HG03342 (cell line): ENCODE measurements at regions not wholly inside any gene's neighbourhood (a gene's known extent, or its start where the extent isn't known, plus 50 kb on each side); places are given as distances from the start of the nearest gene placed in this dataset.

ENCODE experiments used
- ATAC-seq: cut with Tn5 transposase; IDR thresholded peaks from one replicate; pipeline ENCODE4 v1.9.1; 2021; ENCODE audit warnings: mild to moderate bottlenecking, moderate library complexity; ENCODE audit not compliant: unreplicated experiment

DNA sequence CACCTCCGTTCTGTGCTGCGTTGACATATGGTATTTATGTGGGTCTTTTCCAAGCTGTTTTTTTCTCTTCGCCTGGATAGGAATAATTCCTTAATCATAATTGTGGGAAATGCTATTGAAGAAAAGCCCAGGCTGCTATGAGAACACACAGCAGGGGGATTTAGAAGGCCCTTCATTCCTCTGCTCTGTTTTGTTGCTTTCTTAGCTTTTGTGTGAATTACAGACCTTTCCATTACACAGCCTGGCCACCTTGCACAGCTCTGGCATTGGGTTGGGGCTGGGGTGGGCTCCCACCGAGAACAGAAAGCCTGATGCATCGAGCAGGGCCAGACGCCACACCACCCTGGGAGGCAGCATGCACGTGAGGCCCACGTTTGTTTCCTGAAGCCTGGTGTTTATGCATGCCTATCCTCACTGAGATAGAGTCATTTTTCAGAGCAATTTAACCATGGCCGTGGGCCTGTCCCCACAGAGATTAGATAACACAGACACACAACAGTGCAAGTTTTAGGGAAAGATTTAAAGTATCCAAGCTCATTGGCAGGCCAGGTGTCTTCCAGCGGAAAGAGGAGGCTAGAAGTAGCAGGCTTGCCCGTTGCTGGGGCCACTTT lies 287.6 kb upstream of the PWP1 start:
- ATAC-seq = no peak

DNA sequence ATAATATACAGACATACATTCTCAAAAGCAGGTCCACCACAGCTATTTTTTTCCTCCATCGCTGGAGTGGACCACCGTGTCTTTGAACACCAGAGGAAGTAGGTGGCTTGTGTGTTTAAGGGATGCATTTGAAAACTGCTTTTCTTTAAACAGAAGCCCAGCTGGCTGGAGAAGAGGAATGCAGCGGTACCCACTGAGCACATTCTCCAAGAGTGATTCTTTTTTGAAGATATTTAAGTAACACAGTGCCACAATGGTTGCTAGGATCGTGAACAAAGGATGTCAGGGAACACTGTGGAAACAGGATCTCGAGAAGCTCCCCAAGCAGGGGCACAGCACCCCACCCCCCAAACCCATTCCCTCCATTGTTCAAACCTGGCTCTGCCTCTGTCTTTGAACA lies 286.6 kb upstream of the PWP1 start:
- ATAC-seq = no peak

DNA sequence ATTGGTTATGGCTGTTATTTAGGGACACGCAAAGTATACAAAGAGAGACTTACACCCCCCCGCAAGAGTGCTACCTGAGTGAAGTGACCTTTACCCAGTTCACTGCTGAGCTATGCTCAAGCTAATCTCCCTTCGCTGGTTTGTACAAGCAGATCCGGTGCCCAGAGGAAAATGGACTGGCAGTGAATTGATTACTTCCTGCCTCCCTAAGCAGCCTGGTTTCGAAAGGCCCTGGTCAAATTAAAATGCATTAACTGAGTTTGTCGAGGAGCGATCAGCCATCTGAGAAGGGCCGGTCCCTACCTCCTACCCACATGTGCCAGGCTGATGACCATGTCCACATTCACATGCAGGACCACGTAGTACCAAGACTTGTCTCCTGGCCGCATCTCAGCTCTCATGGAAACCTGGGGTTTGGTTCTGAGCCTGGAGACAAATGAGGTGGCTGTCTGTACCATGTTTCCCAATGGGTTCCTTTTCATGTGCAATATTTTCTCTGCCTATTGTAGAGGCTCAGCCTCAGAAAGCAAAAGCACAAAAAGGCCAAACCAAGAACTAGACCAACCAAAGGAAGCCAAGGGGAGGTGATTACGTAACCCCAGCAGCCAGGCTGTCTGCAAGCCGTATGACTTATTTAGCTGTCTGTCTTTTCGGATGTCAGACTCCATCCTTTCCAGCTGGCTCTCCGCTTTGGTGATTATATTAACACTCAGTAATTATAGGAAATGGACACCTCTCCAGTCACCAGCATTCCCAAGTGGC lies 284.7 kb upstream of the PWP1 start:
- ATAC-seq = no peak

DNA sequence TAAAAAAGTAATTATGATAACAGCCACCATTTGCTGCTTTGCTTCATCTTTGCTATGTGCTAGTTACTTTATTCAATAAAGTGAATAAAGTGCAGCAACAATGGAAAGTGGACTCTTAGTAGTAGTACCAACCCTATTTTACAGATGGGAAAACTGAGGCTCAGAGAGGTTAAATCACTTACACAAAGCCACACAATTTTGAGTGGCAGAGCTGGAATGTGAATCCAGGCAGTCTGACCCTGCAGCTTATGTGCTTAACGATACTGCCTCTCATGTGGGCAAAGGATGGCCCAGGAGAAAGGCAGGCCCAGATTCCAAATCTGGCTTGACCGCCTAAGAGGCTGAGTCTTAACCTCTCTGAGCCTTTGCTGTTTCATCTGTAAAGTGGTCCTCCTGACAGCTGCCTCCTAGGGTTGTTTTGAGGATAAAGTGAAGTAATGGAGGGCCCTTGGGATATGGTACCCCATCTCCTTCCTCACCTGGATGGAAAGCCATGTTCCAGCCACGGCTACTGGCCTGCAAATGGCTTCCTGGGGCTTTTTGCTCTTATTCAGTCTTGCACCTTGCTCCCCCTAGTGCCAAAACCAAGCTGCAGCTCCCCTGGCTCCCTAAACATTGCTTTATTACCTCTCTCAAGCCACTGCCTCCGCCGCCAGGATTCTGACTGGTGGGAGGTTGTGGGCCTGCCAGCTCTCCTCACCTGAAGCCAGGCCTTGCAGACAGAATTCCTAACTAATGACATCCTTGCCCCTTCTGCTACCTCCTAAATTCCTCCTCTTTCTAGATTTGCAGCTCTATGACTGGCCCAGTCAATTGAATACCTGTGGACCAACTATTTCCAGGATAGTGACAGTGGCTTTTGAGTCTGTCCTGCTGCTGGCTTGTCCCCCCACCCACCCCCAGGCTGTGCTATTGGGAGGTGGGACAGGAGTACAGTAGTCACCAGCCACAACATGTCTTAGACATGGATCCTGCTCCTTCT lies 283.3 kb upstream of the PWP1 start:
- peak; percentile 58 for ATAC-seq

DNA sequence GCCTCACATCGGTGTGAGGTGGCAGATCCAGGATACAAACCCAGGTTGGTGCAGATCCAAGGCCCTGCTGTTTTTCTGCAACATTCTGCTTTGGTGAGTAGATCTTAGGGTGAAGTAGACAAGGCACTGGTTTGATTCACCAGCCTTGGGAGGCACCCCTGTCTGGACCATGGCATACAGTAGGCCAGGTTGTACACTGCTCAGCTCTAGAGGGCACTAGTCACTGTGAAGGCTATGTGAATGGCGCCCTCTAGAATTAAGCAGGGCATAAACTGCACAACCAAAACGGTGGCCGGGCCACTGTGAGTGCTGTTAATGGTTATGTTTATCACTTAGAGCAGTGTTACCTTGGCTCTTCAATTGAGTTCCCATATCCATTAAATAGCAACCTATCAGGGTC lies 280.6 kb upstream of the PWP1 start:
- no peak for ATAC-seq

DNA sequence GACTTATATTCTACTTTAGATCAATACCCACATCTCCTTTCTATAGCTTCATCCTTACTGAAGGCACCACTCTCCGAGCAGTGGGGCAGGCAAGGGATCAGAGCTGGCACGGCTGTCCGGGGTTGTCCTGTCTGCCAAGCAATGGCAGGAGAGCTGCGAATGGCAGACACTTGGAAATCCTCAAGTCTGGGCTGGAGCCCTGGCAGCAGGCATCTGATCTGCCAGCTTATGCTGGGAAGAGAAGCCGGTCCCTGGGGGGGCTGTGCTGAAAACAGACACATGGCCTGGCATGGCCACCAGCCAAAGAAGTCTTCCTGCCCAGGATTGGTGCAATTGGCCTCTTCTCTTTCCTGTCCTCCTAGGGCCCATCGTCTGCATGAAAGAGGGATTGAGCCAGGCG lies 280.2 kb upstream of the PWP1 start:
- no peak for ATAC-seq

DNA sequence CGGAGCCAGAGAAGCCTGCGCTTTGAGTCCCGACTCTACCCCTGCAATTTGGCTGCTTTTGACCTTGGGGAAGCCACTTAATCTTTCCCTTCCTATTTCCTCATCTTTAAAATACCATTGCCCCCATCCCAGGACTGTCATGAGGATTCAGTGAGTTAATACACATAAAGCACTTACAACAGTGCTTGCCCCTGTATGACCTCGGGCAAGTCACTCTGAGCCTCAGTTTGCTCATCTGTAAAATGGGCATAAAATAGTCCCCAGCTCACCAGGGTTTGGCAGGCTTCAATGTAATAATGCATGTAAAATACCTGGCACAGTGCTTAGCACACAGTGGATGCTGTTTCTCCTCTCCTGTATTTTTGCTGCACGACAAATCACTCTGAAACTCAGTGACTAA lies 278.7 kb upstream of the PWP1 start:
- ATAC-seq = no peak

DNA sequence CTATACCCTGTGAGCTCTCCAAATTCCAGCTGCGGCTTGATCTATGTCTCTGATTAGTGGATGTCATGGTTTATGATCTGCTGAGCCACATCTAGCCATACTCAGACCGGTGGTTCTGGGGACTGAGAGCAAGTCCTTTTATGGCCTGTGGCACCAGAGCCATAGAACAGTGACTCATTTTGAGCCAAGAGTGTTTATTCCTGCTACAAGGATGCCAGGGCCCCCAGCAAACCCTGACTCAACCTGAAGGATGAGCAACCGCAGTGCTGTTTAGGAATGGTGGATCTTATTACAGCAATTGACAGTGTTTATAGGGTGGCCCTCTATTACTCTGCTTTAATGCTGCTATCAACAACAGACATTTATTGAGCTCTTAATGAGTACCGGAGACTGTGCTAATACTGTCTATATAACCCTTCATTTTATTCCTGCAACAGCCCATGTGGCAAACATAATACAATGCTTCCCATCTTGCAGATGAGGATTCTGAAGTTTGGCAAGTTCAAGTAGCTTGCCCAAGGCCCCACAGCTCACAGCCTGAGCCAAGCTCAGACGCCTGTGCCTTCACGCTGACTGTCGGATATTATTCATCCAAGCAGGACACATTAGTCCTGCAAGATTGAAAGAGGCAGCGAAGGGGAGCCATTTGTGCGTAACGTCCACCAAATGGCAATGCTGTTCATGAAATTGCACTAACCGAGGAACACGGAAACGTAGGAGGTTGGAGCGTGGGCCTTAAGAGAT lies 273.6 kb upstream of the PWP1 start:
- ATAC-seq = no peak

DNA sequence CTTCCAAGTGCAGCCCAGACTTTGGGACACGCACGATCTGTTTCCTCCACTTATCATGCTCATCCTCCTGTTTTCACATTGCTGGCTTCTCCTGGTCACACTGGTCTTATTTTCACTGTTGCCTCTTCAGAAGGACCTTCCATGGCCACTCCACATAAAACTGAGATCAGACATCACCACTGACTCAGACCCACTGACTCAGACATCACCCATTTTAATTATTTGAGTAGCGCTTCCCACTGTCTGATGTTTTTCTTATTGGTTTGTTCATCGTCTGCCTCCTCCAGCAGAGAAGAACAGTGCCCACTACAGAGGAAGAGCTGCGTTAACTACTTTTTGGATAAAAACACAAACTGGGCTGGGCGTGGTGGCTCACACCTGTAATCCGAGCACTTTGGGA lies 270.5 kb upstream of the PWP1 start:
- ATAC-seq = no peak

DNA sequence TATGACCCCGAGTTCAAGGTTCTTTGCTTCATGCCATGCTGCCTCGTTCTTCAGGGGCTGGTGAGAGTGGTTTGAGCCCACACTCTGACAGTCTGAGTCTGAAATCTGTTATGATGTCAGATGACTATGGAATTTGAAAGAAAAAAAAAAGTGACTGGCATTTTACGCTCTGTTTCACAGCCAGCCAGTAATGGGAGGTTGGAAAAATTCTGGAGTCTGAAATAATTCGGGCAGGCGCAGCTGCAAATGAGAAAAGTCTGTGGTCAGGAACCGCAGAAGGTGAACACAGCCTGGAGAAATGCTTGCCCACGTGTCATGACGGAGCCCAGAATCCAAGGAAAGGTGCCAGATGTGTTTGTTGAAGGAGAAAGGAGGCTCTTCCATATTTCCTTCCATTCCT lies 269.8 kb upstream of the PWP1 start:
- no peak for ATAC-seq

DNA sequence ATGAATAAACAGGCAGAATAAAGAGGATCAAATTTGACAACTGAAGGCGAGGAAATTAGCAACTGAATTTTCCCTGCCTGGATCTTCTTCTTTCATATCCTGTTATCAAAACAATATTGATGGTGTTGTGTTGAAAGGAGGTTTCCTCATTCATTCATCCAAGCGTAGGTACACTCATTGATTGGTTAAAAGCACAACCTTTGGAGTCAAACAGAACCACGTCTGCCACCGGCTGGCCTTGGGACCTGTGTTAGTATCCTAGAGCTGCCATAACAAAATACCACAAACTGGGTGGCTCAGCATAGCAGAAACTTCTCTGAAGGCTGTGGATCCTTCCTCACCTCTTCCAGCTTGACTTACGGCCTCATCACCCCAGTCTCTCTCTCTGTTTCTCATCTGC lies 268.6 kb upstream of the PWP1 start:
- no peak for ATAC-seq

DNA sequence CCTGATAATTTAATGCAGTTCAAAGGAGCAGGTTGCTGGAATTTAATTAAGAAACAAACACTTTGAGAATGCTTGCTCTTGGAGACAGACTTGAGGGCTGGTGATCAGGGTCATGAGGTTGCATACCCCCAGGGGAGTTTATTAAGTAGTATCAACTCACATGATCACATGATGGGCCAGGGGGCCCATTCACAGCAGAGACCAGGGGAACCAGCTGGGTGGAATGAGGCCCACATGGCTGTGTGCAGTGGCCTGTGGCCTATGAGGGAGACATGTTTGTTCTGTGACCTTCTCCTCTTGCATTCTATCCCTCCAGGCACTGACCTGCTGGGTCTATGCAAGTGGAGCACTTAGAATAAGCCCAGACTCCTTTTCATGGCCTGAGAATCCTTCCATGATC lies 266.6 kb upstream of the PWP1 start:
- ATAC-seq = no peak

DNA sequence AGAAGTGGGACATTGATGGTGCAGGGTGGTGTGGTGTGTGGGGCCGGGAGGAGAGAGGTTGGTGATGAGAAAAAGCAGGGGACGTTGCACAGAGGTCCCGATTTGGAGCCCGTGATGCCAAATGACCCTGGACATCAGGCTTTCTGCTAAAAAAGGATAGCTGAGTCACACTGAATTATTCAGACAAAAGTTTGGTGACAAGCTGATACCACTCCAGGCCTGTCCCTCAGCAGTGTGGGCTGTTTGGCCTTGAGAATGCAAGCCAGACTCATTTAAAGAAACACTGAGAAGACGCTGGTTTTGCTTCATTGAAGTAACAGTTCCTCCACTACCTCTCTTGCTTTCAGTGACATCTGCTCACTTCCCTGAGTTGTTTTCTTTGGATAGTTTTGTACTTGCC lies 262.1 kb upstream of the PWP1 start:
- no peak for ATAC-seq

DNA sequence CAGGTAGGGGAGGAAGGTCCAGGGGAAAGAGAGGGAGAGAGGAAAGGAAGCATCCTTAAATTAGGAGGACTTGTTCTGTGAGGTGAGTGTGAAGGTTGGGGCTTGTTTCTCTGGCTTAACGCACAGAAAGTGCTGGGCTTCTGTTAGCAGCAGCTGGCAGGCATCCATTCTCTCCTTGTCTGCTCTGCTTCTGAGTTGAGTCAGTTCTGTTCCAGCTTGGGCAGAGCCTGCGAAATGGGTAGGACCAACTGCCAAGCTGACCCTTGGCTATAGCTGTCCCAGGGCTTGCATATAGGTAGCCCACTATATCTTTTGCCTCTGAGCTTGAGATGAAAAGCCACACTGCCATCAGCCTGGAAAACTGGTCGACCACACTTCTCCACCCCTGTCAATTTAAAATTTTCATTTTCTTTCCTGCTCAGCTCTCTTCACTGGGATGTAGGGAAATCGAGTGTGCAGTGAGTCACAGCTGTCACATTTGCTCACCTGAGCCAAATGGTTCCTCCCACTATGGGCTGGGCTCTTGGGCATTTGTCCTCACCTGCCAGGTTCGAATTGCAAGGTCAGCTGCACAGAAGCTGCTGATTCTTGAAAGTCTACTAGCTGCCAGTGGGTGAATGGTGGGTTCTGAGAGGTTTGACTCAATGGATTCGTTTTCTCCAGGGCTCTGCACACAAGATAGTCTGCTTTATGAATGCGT lies 256.4 kb upstream of the PWP1 start:
- no peak for ATAC-seq

DNA sequence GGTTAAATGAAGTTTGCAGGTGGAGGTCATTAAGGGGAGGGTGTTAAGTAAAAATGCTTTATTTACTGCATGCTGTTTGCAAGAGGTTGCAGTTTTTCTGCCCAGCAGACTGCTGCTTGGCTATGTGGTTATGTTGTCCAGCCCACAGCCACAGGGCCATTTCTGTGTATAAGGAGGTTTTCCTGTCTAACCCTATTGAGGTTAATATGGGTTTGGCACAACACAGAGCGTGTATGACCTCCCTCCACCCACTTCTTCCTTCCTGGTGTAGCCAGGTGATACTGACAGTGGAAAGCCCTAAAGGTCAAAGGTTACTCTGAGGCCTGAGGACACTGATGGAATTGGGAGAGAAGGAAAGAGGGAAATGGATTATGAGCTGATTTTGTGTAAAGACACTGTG lies 253.7 kb upstream of the PWP1 start:
- ATAC-seq = no peak

DNA sequence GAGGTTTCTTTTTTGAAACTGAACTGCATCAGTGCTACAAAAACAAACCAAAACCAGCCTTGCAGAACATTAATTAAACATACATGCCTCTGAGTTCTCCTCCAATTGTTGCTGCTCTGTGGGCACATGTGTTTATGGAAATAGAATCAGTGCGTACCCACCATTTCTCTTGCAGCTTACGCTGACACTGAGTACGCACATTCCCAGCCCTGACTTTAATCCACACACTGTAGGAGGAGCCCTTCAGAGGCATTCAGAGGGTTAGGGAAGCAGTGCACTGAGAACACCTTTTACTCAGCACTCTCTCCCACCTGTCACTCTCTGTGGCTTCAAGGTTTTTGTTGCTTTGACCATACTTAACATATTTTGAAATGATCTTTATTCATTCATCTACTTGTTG lies 250.5 kb upstream of the PWP1 start:
- ATAC-seq = no peak

DNA sequence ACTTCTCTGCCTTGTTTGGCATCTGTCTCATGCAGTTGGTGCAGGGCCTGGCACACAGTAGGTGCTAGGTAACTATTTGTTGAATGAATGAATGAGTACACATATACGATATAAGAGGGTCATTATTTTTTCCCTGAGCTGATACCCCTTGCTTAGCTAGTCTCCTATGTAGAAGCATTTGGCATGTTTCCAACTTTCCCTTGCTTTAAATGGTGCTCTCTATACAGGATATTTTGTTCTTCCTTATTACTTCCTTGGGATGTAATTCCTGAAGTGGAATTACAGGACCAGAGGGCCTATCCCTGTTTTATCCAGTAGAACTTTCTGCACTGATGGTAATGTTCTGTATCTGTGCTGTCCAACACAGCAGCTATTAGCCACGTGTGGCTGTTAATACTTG lies 250.1 kb upstream of the PWP1 start:
- ATAC-seq = no peak

DNA sequence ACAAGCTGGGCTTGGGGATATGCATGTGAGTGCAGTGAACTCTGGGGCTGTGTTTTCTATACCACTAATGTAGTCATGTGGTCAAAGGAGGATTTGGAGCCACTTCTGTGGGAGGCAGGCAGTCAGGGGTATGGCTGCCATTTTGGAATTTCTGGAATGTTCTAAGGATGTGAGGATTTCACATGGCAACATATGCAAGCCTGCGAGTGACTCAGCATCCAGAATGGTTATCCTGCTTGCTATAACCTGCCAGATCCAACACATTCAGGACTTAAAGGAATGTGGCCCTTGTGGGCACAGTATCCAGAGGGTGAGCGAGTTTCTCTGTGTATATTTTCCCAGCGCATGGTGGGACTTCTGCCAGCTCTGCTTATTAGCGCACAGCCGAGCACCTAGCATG lies 249.2 kb upstream of the PWP1 start:
- no peak for ATAC-seq

DNA sequence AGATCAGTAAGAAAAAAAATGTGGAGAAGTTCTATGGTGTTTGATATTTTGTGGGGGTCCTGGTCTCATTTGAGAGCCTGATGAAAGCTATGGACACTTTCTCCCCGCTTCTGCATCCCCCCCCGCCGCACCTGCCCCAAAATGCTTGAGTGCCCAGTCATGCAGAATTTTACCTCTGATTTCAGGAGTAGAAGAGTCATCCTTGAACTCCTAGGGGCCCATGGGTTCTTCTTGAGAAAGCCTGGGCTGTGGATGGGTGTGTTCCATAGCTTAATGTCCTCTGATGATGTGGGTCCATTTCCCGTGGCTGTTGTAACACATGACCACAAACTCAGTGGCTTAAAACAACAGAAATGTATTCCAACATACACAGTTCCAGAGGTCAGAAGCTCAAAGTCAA lies 248.8 kb upstream of the PWP1 start:
- no peak for ATAC-seq

DNA sequence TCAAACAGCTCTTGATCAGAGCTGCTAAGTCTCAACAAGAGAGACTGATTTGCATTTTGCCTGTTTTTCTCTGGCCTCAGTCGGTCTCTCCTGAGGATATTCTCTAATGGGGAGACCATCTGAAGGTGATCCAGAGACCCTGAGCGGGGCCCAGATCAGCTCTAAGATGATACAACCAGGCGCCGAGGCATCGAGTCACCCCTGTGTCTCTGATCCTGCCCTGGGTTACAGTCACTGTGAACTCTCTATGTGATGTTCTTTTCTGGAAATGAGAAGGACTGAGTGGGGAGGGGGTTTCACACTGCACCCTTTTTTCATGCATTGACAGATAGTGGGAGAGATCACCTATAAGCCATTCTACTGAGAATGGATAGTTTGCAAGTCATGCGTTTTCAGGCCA lies 247.6 kb upstream of the PWP1 start:
- ATAC-seq = no peak
